IPS-20b (cell line): ENCODE measurements at regions not wholly inside any gene's neighbourhood (a gene's known extent, or its start where the extent isn't known, plus 50 kb on each side); places are given as distances from the start of the nearest gene placed in this dataset.
"Not testable (repeated sequence)": the region's sequence is repeated elsewhere in the genome, so short reads cannot be mapped to it uniquely, and the experiment has no call there.

Experiments used
- H3K27ac ChIP-seq: one replicate; pipeline ENCODE4 v1.5.1; 2013; ENCODE audit warnings: low read length
- H3K27me3 ChIP-seq: 2 replicates; pipeline ENCODE4 v1.6.1; 2013; ENCODE audit warnings: mild to moderate bottlenecking, low read length, inconsistent platforms; ENCODE audit not compliant: insufficient read depth
- H3K36me3 ChIP-seq: 2 replicates; pipeline ENCODE4 v1.6.1; 2013; ENCODE audit warnings: low read depth, mild to moderate bottlenecking, inconsistent platforms, low read length, moderate library complexity; ENCODE audit not compliant: insufficient read depth
- H3K4me1 ChIP-seq: 2 replicates; pipeline ENCODE4 v1.6.1; 2013; ENCODE audit warnings: mild to moderate bottlenecking, control low read depth, inconsistent platforms, low read length, moderate library complexity; ENCODE audit not compliant: insufficient read depth
- H3K4me3 ChIP-seq: 2 replicates; pipeline ENCODE4 v1.5.1; 2013; ENCODE audit warnings: mild to moderate bottlenecking, low read length, inconsistent platforms
- H3K9ac ChIP-seq: 2 replicates; pipeline ENCODE4 v1.6.1; 2013; ENCODE audit warnings: low read depth, mild to moderate bottlenecking, inconsistent platforms, low read length, moderate library complexity
- H3K9me3 ChIP-seq: 2 replicates; pipeline ENCODE4 v1.6.1; 2013; ENCODE audit warnings: mild to moderate bottlenecking, low read depth, low read length, inconsistent platforms; ENCODE audit not compliant: insufficient read depth

DNA sequence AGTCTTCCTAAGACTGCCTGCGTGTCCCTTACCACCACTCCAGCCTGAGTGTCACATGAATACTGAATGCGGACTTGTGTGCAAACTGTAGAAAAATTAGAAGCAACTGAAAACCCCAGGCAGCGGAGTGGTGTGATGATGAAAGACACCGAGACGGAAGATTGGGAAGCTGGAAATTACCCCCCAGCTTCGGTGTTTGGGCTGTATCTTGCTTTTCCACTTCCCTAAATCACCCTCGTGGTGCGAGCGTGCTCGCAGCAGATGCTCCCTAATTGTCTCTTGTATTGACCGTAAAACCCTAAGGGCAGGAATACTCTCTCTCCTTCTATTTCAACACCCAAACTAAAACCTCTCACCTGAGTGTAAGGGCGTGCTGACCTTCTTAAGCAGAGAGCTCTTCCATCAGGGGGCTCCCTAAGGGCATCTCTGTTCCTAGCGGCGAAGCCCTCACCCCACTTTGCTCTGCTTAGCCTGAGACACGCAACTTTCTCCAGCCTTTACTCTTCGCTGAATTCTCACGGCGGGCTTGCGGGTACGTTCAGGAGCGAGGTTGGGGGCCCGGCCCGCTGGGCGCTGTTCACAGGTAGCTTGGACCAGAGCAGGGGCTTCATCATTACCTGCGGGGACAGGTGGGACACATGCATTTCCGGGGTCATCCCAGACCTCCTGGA lies 62.4 kb downstream of the CRYBB2 start:
- Histone ChIP-seq H3K36me3 (no peaks in the 10 kb centered on the region), H3K4me3 (peak overlapping the region; percentile 85), H3K9me3 (no peaks in the 10 kb centered on the region), H3K4me1 (peaks cover 9% of the 10 kb centered on the region; the same call in 1 of the 2 replicates), H3K27me3 (peaks cover 70% of the 10 kb centered on the region), H3K27ac (no peak overlapping the region), H3K9ac (peak overlapping the region; percentile 50; the same call in 1 of the 2 replicates)

DNA sequence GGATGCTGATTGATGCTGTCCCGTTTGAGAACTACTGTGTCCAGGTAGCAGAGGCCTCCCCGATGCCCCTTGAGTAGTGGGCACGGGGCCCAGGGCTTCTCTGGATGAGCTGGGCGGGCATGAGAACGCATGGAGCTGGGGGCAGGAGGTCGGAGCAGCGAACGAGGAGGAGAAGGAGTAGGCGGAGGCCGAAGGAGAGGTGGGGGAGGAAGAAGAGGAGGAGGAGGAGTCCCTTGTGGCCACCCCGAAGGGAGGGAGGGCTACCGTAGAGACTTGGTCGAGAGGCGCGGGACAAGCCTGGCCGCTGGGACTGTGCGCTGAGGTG lies 62.9 kb downstream of the CRYBB2 start:
- Histone ChIP-seq H3K36me3 (no peaks in the 10 kb centered on the region), H3K4me3 (peak overlapping the region; percentile 85), H3K9ac (peak overlapping the region; percentile 50; the same call in 1 of the 2 replicates), H3K9me3 (no peaks in the 10 kb centered on the region), H3K27me3 (peaks cover 70% of the 10 kb centered on the region), H3K27ac (no peak overlapping the region), H3K4me1 (peaks cover 9% of the 10 kb centered on the region; the same call in 1 of the 2 replicates)

DNA sequence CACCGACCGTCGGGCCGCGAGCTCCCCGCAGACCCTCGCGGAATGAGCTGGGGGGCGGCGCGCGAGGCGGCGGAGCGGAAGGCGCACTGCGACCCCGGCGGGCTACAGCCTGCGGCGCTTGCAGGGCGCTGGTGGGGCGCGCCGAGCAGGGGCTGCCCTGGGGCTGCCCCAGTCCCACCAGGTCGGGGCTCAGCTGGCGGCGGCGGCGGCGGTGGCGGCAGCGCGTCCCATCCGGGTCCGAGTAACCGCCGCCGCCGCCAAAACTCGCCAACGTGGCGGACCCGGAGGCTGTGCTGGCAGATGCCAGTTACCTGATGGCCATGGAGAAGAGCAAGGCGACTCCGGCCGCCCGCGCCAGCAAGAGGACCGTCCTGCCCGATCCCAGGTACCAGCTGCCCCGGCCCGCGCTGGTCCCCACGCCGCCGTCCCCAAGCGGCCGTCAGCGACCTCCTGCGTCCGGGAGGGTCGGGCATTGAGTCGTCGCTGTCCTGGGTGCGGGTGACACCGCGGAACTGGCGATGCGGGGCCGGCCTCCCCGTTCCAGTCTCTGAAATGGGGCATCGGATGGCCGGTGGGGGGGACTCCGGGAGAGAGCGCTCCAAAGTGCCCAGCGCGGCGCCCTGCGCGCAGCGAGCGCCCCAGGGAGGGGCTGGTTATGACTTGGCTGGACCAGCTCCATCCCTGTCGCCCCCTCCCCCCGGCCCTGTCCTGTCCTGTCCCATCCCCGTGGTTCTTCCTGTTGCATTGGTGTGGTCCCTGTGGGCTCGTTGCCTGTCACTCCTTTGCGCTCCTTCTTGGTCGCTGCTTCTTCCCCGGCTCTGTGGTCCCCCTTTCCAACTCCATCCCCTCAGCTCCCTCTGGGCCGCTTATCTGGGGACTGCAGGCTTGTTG lies 63.5 kb downstream of the CRYBB2 start:
- H3K36me3 ChIP-seq, result no peaks in the 10 kb centered on the region
- no peak overlapping the region for H3K27ac ChIP-seq
- peaks cover 70% of the 10 kb centered on the region for H3K27me3 ChIP-seq
- no peaks in the 10 kb centered on the region for H3K9me3 ChIP-seq
- peak overlapping the region; percentile 50; the same call in 1 of the 2 replicates for H3K9ac ChIP-seq
- peak overlapping the region; percentile 85 for H3K4me3 ChIP-seq
- H3K4me1 ChIP-seq, result peaks cover 9% of the 10 kb centered on the region; the same call in 1 of the 2 replicates

DNA sequence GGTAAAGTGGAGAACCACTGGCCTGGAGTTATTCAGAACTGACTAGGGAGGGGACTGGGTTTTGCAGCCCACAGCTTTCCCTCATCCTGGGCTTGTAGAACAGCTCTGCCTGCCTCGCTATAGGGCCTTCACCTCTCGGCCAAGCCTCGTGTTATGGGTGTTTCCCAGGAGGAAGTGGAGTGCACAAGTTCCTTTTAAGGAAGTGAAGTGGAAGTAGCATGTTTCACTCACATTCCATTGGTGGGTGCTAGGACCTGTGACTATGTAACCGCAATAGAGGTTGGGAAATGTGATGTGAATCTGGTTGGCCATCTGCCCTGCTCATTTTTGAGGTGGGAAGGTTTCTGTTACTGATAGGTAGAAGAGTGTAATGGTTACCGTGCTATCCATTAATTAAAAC lies 69.0 kb downstream of the CRYBB2 start:
- not testable (repeated sequence) for H3K36me3 ChIP-seq, H3K4me3 ChIP-seq, H3K9ac ChIP-seq, H3K4me1 ChIP-seq, H3K27ac ChIP-seq, H3K9me3 ChIP-seq
- H3K27me3 ChIP-seq, result peaks cover 22% of the 10 kb centered on the region

DNA sequence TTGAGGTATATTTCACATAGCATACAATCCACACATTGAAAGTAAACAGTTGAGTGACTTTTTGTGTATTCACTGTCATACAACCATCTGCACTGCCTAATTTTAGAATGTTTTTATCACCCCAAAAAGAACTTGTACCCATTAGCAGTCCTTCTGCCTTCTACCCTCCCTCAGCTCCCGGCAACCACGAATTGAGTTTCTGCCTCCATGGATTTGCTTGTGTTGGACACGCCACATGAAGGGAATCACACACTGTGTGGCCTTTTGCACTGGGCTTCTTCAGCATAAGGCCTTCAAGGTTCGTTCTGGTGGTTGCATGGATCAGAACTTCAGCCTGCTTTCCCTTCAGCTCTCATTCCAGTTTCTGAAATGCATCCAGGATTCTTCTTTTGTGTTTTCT lies 82.5 kb downstream of the CRYBB2 start:
- H3K9me3 ChIP-seq, H3K4me3 ChIP-seq, H3K4me1 ChIP-seq, H3K27me3 ChIP-seq, H3K27ac ChIP-seq, H3K36me3 ChIP-seq, H3K9ac ChIP-seq: not testable (repeated sequence)

DNA sequence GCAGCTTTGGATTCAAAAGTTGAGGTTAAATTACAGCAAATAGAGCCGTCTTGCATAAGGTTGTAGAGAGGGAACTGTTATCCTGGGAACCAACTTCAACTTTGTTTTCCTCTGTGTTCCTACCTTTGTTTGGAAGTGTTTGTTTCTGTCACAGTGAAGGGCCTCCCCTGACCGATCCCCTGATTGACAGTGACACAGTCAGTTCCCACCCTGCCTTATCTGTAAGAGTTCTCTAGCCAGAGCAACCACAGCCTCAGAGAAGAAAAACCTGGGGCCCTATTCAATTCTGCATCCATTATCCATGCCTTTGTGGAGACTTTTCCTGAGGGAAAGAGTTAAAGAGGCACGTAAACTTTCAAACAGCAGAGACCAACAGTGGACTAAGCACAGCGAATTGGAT lies 90.1 kb downstream of the CRYBB2 start:
- not testable (repeated sequence) for H3K27ac ChIP-seq, H3K9me3 ChIP-seq, H3K4me1 ChIP-seq, H3K27me3 ChIP-seq, H3K36me3 ChIP-seq, H3K4me3 ChIP-seq, H3K9ac ChIP-seq

DNA sequence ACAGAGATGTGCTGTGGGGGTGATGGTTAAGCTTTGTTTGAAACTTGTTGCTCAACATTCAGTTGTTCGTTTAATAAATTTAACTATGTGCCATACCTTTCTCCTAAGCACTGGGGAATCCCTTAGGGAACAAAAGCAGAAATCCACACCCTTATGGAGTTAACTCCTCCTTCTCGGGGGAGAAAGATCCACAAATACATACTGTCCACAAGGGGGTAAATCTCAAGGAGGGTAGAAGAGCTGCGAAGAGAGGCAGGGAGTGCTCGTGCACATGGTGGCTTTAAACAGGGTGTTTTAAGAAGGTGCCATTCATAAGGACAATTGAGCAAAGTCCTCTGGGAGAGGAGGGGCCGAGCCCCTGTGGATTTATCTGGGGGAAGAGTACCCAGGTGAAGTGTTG lies 92.5 kb downstream of the CRYBB2 start:
- H3K27me3 ChIP-seq, H3K4me1 ChIP-seq, H3K4me3 ChIP-seq, H3K36me3 ChIP-seq, H3K27ac ChIP-seq, H3K9ac ChIP-seq, H3K9me3 ChIP-seq: not testable (repeated sequence)

DNA sequence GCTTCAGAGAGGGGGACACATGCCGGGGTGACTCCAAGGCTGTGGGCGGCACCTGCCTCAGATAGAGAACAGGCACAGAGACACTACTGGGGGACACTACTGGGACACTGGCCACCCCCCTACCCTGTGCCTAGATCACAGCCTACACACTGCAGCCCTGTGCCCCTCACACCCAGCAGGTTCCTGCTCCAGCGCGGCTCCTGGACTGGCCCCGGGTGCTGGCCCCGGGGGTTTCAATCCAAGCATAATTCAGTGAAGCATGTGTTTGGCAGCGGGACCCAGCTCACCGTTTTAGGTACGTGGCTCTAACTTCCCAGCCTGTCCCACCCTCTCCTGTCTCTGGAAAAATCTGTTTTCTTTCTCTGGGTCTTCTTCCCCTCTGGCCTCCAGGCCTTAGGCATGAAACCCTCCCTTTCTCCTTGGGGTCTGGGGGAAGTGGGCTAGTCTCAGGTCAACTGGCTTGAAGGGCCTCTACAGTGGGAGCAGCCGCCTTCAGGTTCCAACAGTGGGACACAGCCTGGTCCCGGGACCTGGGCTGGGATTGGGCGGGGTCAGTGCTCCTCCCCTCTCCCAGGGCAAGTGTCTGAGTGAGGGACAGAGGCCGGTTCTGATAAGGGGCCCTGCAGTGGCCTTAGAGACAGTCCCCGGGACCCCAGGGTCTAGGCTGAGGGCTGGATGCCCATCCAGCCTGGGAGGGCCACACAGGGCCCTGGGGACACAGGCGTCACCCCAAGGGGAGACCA lies 98.8 kb downstream of the CRYBB2 start:
- Histone ChIP-seq H3K9me3 (no peaks in the 10 kb centered on the region), H3K9ac (no peak overlapping the region), H3K36me3 (no peaks in the 10 kb centered on the region), H3K4me1 (no peaks in the 10 kb centered on the region), H3K27ac (no peak overlapping the region), H3K27me3 (no peaks in the 10 kb centered on the region), H3K4me3 (no peak overlapping the region)

DNA sequence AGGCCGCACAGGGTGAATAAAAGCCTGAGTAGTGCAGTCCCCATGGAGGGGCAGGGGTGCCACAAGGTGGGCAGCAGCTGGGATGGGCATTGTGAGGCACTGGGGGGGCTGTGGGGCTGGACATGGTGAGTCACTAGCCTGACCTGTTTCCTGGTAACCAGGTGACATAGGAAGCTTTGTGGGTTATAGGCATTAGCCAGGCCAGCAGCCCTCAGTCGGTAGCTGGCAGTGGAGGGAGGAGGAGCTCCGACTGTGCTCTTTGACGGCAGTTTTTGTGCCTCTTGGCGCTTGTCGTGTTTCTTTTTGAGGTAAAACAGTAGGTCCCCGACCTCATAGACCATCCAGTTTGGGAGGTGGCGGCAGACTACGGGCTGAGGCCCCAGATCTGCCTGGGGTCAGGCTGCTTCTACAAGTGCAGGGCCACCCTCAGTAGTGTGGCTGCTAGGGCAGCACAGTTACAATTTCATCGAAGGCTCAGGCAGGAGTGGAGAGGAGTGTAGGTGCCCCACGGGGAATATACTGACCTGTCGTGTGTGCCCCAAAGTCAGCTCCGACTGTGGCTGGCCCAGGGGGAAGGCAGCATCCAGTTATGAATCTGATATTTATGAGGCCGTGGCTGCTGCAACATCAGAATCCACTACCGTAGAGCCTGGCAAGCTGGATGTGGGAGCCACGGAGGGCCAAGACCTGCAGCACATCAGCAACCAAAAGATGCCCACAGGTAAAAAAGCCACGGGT lies 107.7 kb downstream of the CRYBB2 start:
- Histone ChIP-seq H3K9me3 (no peaks in the 10 kb centered on the region), H3K27me3 (no peaks in the 10 kb centered on the region), H3K4me3 (no peak overlapping the region), H3K27ac (no peak overlapping the region), H3K9ac (no peak overlapping the region), H3K4me1 (no peaks in the 10 kb centered on the region), H3K36me3 (no peaks in the 10 kb centered on the region)

DNA sequence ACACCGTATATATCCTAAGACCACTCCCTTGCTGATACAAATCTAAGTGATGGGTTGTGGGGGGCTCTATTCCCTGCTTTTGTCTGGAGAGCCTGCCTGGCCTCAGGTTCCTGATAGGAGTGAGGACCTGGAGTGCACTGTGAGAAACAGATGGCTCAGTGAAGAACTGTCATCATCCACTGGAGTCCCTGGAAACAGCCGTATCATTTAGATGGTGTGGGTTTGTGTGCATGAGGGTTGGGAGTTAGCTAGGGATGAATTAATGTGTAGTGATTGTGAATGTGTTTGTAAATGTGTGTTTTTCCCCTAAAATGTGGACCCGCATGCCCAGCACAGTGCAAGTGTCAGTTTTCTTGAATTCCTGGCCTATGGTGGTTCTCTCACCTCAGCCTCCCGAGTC lies 111.6 kb downstream of the CRYBB2 start:
- Histone ChIP-seq H3K9ac (no peak overlapping the region), H3K36me3 (no peaks in the 10 kb centered on the region), H3K27ac (no peak overlapping the region), H3K9me3 (no peaks in the 10 kb centered on the region), H3K4me3 (no peak overlapping the region), H3K27me3 (no peaks in the 10 kb centered on the region), H3K4me1 (no peaks in the 10 kb centered on the region)

DNA sequence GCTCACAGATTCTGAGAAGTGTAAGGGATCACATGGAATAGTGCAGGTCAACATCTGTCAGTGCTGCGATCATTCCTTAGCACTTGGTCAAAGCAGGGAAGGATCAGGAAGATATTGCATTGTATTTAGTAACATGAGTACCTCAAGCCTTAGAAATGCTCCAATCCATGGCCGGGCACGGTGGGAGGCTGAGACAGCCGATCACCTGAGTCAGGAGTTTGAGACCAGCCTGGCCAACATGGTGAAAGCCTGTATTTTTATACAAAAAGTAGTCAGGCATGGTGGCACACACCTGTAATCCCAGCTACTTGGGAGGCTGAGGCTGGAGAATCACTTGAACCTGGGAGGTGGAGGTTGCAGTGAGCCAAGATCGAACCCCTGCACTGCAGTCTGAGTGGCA lies 112.5 kb downstream of the CRYBB2 start:
- H3K27ac ChIP-seq, H3K4me1 ChIP-seq, H3K4me3 ChIP-seq, H3K9me3 ChIP-seq, H3K9ac ChIP-seq, H3K27me3 ChIP-seq, H3K36me3 ChIP-seq: not testable (repeated sequence)
